Liver (tissue), 8 donors: ENCODE measurements at regions not wholly inside any gene's neighbourhood (a gene's known extent, or its start where the extent isn't known, plus 50 kb on each side); places are given as distances from the start of the nearest gene placed in this dataset.

Experiments
- DNase-seq: peaks from one replicate; pipeline ENCODE4 v3.0.0-alpha.2; 2017; ENCODE audit warnings: low spot score
- H3K27ac ChIP-seq, 2 donors: one replicate each; pipeline ENCODE4 v1.7.0; 2013; ENCODE audit warnings: inconsistent platforms in 2 of 2, low read length in 2 of 2, control low read depth in 1 of 2, low read depth in 1 of 2, mild to moderate bottlenecking in 1 of 2
- H3K27me3 ChIP-seq, 4 donors: one replicate each; pipeline versions ENCODE4 v1.6.1 to v1.7.0; 2013; ENCODE audit warnings: low read length in 3 of 4, inconsistent platforms in 1 of 4, mild to moderate bottlenecking in 1 of 4, moderate library complexity in 1 of 4; ENCODE audit not compliant: control insufficient read depth in 4 of 4, insufficient read depth in 4 of 4
- H3K36me3 ChIP-seq, 4 donors: one replicate each; pipeline versions ENCODE4 v1.6.1 to v1.7.0; 2013; ENCODE audit warnings: low read length in 3 of 4, mild to moderate bottlenecking in 3 of 4, low read depth in 1 of 4, moderate library complexity in 1 of 4; ENCODE audit not compliant: control insufficient read depth in 4 of 4, insufficient read depth in 3 of 4
- H3K4me1 ChIP-seq, 4 donors: one replicate each; pipeline versions ENCODE4 v1.6.1 to v1.7.0; 2013; ENCODE audit warnings: low read length in 3 of 4, mild to moderate bottlenecking in 3 of 4, moderate library complexity in 1 of 4; ENCODE audit not compliant: control insufficient read depth in 4 of 4, insufficient read depth in 4 of 4
- H3K4me3 ChIP-seq, 3 donors: one replicate each; pipeline versions ENCODE4 v1.6.1 to v1.7.0; 2013; ENCODE audit warnings: low read length in 3 of 3, control low read depth in 1 of 3, low read depth in 1 of 3, mild to moderate bottlenecking in 1 of 3
- H3K9ac ChIP-seq, 2 donors: one replicate each; pipeline ENCODE4 v1.7.0; 2013; ENCODE audit warnings: low read length in 2 of 2, mild to moderate bottlenecking in 2 of 2, moderate library complexity in 2 of 2, control low read depth in 1 of 2, low read depth in 1 of 2
- H3K9me3 ChIP-seq, 4 donors: one replicate each; pipeline versions ENCODE4 v1.6.1 to v1.7.0; 2013; ENCODE audit warnings: low read length in 3 of 4; ENCODE audit not compliant: control insufficient read depth in 4 of 4
- EGR1 ChIP-seq, 2 donors: IDR thresholded peaks; 2 replicates each; pipeline ENCODE4 v1.6.1; 2016 to 2018; ENCODE audit warnings: antibody characterized with exemption in 2 of 2, low read depth in 2 of 2
- FOXA1 ChIP-seq: IDR thresholded peaks from 2 replicates; pipeline ENCODE4 v1.6.1; 2016; ENCODE audit warnings: antibody characterized with exemption
- FOXA2 ChIP-seq: IDR thresholded peaks from 2 replicates; pipeline ENCODE4 v1.6.1; 2016; ENCODE audit warnings: antibody characterized with exemption
- GABPA ChIP-seq, 2 donors: IDR thresholded peaks in 1 of 2; conservative IDR thresholded peaks in 1 of 2; 2 replicates each; pipeline ENCODE4 v1.6.1; 2016; ENCODE audit warnings: antibody characterized with exemption in 2 of 2, mild to moderate bottlenecking in 1 of 2, moderate library complexity in 1 of 2
- HNF4A ChIP-seq, 2 donors: conservative IDR thresholded peaks; 2 replicates each; pipeline ENCODE4 v1.6.1; 2016; ENCODE audit warnings: antibody characterized with exemption in 2 of 2, mild to moderate bottlenecking in 2 of 2
- HNF4G ChIP-seq: IDR thresholded peaks from 2 replicates; pipeline ENCODE4 v1.6.1; 2016; ENCODE audit warnings: antibody characterized with exemption
- JUND ChIP-seq, 2 donors: IDR thresholded peaks; 2 replicates each; pipeline ENCODE4 v1.6.1; 2016; ENCODE audit warnings: antibody characterized with exemption in 2 of 2
- NR2F2 ChIP-seq: IDR thresholded peaks from 2 replicates; pipeline ENCODE4 v1.6.1; 2016; ENCODE audit warnings: antibody characterized with exemption
- RXRA ChIP-seq, 2 donors: IDR thresholded peaks; 2 replicates each; pipeline ENCODE4 v1.6.1; 2017 to 2018; ENCODE audit warnings: antibody characterized with exemption in 2 of 2, mild to moderate bottlenecking in 1 of 2
- SP1 ChIP-seq: IDR thresholded peaks from 2 replicates; pipeline ENCODE4 v1.6.1; 2018; ENCODE audit warnings: antibody characterized with exemption, mild to moderate bottlenecking
- TAF1 ChIP-seq: conservative IDR thresholded peaks from 2 replicates; pipeline ENCODE4 v1.6.1; 2016; ENCODE audit warnings: antibody characterized with exemption, mild to moderate bottlenecking
- WGBS: extraction: QIAGEN DNeasy Blood & Tissue Kit; methylation state at CpG from one replicate; pipeline ENCODE4 v1.1.7; 2013; 5-methylcytosine and 5-hydroxymethylcytosine counted together
- TF ChIP-seq, protein P1 (sequence below): IDR thresholded peaks from 2 replicates; pipeline ENCODE4 v1.6.1; 2016; ENCODE audit warnings: antibody characterized with exemption
- TF ChIP-seq, protein P2 (sequence below): fragments of 150-350 bp; IDR thresholded peaks from 2 replicates; pipeline ENCODE4 v1.5.1; 2017; ENCODE audit warnings: improper control_type of control experiment, low read depth, low read length; ENCODE audit not compliant: missing input control
- TF ChIP-seq, protein P3 (sequence below): IDR thresholded peaks from 2 replicates; pipeline ENCODE4 v1.6.1; 2016; ENCODE audit warnings: antibody characterized with exemption
- TF ChIP-seq, protein P4 (sequence below): IDR thresholded peaks from 2 replicates; pipeline ENCODE4 v1.6.1; 2016; ENCODE audit warnings: antibody characterized with exemption
- TF ChIP-seq, protein P5 (sequence below): IDR thresholded peaks from 2 replicates; pipeline ENCODE4 v1.6.1; 2016; ENCODE audit warnings: antibody characterized with exemption, mild to moderate bottlenecking
- donor health status: healthy.
- donor health status: healthy.
- donor health status: healthy.
- donor health status: healthy.
- donor health status: healthy.

DNA sequence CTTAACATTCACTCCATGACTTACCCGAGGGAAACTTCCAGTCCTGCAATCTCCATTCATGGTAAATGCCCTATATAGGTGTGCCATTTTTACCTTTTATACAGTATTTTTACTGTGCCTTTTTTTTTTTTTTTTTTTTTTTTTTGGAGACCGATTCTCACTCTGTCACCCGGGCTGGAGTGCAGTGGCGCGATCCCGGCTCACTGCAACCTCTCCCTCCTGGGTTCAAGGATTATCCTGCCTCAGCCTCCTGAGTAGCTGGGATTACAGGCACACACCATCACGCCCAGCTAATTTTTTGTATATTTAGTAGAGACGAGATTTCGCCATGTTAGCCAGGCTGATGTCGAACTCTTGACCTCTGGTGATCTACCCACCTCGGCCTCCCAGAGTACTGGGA lies 124.4 kb upstream of the PLPPR4 start:
- H3K4me1 ChIP-seq, result no peaks in the 10 kb centered on the region
- no peak for DNase-seq
- no peak overlapping the region for H3K27ac ChIP-seq
- WGBS, result 88% methylated on average over 11 of the region's 11 CpGs
- peaks cover 0 to 2% (median under 1%) of the 10 kb centered on the region in 4 donors for H3K9me3 ChIP-seq
- TF ChIP-seq SP1, result no peak
- TF ChIP-seq, protein P1, sequence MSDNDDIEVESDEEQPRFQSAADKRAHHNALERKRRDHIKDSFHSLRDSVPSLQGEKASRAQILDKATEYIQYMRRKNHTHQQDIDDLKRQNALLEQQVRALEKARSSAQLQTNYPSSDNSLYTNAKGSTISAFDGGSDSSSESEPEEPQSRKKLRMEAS, result no peak
- no peak for TF ChIP-seq GABPA (IDR thresholded peaks at IDR 0.05 in 1 of 2, conservative IDR thresholded peaks at IDR 0.05 in 1 of 2)
- TF ChIP-seq JUND (IDR thresholded peaks at IDR 0.05), result no peak
- TF ChIP-seq RXRA (IDR thresholded peaks at IDR 0.05), result no peak
- H3K27me3 ChIP-seq, result no peaks in the 10 kb centered on the region
- H3K4me3 ChIP-seq, result no peak overlapping the region
- no peak overlapping the region for H3K9ac ChIP-seq
- no peaks in the 10 kb centered on the region for H3K36me3 ChIP-seq

DNA sequence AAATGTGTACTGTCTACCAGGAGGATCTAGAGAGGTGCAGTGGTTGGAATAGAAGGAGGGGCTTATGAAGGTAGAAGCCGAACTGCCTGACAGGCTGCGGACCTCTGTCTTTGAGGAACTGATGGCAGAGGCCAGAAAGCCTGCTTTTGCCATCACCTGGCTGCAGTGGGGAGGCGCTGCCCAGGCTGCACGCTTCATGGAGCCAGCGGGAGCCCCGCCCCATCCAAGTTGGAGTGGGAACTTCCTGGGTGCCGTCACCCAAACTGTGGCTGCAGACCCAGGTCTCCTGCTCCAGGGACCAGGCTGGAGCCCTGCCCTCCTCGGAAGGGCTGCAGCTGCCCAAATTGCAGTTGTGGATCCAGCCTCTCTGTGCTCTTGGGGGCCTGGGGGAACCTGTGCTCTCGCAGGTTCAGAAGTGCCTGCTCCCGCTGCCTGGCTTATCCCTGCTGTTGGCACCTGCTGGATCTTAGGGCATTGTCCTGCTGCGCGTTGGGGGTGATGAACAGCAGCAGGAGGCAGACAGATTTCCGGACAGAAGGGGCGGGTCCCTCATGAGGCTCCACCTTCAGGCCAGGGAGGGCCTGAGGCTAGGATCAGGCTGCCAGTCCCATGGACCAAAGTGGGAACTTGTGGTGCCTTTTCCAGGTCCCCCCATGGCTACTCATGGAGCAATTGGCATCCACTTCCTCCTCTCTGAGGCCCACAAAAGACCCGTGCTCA lies 118.0 kb upstream of the PLPPR4 start:
- Histone ChIP-seq H3K27ac (no peak overlapping the region), H3K4me3 (no peak overlapping the region), H3K27me3 (no peaks in the 10 kb centered on the region), H3K9ac (no peak overlapping the region), H3K9me3 (no peaks in the 10 kb centered on the region), H3K4me1 (no peaks in the 10 kb centered on the region), H3K36me3 (no peaks in the 10 kb centered on the region)
- 91% methylated on average over 15 of the region's 15 CpGs for WGBS
- no peak for DNase-seq
- TF ChIP-seq, protein P2, sequence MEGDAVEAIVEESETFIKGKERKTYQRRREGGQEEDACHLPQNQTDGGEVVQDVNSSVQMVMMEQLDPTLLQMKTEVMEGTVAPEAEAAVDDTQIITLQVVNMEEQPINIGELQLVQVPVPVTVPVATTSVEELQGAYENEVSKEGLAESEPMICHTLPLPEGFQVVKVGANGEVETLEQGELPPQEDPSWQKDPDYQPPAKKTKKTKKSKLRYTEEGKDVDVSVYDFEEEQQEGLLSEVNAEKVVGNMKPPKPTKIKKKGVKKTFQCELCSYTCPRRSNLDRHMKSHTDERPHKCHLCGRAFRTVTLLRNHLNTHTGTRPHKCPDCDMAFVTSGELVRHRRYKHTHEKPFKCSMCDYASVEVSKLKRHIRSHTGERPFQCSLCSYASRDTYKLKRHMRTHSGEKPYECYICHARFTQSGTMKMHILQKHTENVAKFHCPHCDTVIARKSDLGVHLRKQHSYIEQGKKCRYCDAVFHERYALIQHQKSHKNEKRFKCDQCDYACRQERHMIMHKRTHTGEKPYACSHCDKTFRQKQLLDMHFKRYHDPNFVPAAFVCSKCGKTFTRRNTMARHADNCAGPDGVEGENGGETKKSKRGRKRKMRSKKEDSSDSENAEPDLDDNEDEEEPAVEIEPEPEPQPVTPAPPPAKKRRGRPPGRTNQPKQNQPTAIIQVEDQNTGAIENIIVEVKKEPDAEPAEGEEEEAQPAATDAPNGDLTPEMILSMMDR, result no peak
- TF ChIP-seq, protein P3, sequence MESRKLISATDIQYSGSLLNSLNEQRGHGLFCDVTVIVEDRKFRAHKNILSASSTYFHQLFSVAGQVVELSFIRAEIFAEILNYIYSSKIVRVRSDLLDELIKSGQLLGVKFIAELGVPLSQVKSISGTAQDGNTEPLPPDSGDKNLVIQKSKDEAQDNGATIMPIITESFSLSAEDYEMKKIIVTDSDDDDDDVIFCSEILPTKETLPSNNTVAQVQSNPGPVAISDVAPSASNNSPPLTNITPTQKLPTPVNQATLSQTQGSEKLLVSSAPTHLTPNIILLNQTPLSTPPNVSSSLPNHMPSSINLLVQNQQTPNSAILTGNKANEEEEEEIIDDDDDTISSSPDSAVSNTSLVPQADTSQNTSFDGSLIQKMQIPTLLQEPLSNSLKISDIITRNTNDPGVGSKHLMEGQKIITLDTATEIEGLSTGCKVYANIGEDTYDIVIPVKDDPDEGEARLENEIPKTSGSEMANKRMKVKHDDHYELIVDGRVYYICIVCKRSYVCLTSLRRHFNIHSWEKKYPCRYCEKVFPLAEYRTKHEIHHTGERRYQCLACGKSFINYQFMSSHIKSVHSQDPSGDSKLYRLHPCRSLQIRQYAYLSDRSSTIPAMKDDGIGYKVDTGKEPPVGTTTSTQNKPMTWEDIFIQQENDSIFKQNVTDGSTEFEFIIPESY, result no peak
- TF ChIP-seq TAF1, result no peak
- TF ChIP-seq HNF4A (conservative IDR thresholded peaks at IDR 0.05), result no peak
- TF ChIP-seq, protein P4, sequence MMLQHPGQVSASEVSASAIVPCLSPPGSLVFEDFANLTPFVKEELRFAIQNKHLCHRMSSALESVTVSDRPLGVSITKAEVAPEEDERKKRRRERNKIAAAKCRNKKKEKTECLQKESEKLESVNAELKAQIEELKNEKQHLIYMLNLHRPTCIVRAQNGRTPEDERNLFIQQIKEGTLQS, result no peak
- no peak for TF ChIP-seq RXRA (IDR thresholded peaks at IDR 0.05)
- TF ChIP-seq, protein P5, sequence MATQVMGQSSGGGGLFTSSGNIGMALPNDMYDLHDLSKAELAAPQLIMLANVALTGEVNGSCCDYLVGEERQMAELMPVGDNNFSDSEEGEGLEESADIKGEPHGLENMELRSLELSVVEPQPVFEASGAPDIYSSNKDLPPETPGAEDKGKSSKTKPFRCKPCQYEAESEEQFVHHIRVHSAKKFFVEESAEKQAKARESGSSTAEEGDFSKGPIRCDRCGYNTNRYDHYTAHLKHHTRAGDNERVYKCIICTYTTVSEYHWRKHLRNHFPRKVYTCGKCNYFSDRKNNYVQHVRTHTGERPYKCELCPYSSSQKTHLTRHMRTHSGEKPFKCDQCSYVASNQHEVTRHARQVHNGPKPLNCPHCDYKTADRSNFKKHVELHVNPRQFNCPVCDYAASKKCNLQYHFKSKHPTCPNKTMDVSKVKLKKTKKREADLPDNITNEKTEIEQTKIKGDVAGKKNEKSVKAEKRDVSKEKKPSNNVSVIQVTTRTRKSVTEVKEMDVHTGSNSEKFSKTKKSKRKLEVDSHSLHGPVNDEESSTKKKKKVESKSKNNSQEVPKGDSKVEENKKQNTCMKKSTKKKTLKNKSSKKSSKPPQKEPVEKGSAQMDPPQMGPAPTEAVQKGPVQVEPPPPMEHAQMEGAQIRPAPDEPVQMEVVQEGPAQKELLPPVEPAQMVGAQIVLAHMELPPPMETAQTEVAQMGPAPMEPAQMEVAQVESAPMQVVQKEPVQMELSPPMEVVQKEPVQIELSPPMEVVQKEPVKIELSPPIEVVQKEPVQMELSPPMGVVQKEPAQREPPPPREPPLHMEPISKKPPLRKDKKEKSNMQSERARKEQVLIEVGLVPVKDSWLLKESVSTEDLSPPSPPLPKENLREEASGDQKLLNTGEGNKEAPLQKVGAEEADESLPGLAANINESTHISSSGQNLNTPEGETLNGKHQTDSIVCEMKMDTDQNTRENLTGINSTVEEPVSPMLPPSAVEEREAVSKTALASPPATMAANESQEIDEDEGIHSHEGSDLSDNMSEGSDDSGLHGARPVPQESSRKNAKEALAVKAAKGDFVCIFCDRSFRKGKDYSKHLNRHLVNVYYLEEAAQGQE, result no peak
- TF ChIP-seq SP1, result no peak
- no peak for TF ChIP-seq NR2F2
- no peak for TF ChIP-seq GABPA (IDR thresholded peaks at IDR 0.05 in 1 of 2, conservative IDR thresholded peaks at IDR 0.05 in 1 of 2)
- TF ChIP-seq HNF4G, result no peak
- no peak for TF ChIP-seq FOXA2
- TF ChIP-seq, protein P1, result no peak
- no peak for TF ChIP-seq FOXA1
- no peak for TF ChIP-seq JUND (IDR thresholded peaks at IDR 0.05)
- TF ChIP-seq EGR1 (IDR thresholded peaks at IDR 0.05; ENCODE audit: low read depth in 2 of 2), result no peak
